22Rv1 (cell line): ENCODE measurements at regions not wholly inside any gene's neighbourhood (a gene's known extent, or its start where the extent isn't known, plus 50 kb on each side); places are given as distances from the start of the nearest gene placed in this dataset.
"Not testable (repeated sequence)": the region's sequence is repeated elsewhere in the genome, so short reads cannot be mapped to it uniquely, and the experiment has no call there.

ENCODE experiments used
- H3K27ac ChIP-seq: fragments of 450-650 bp; 2 replicates; pipeline ENCODE4 v1.5.1; 2017
- CTCF ChIP-seq: fragments of 450-650 bp; IDR thresholded peaks from 2 replicates; pipeline ENCODE4 v1.5.1; 2017; ENCODE audit warnings: mild to moderate bottlenecking
- ZFX ChIP-seq: fragments of 450-650 bp; IDR thresholded peaks from 2 replicates; pipeline ENCODE4 v1.6.1; 2017; ENCODE audit warnings: antibody characterized with exemption, borderline replicate concordance

DNA sequence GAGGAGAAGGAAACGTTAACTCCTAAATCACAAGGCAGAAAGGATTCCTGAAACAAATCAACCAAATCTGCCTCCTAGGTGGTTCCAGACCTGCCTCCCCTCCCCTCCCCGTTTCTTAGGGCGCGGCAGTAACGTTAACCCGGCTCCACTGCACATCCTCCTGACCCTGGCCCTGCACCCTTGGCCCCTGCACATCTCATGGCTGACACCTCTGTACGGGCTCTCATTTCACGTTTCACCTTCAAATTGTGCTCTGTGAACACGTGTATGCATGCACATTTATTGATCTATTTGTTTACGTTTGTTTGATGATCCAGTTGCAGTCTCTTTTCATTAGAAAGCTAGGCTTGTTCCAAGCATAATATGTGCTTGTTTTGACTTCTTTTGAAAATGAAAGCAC is 358.1 kb downstream of the ADGRD1 start:
- no peak for TF ChIP-seq CTCF
- TF ChIP-seq ZFX: no peak

GRCh38 chr12:131312382-131312781 is 358.7 kb downstream of the ADGRD1 start:
- H3K27ac ChIP-seq: not testable (repeated sequence)

More for the DNA sequence above, 358.1 kb downstream of the ADGRD1 start:
- no peak overlapping the region for H3K27ac ChIP-seq

DNA sequence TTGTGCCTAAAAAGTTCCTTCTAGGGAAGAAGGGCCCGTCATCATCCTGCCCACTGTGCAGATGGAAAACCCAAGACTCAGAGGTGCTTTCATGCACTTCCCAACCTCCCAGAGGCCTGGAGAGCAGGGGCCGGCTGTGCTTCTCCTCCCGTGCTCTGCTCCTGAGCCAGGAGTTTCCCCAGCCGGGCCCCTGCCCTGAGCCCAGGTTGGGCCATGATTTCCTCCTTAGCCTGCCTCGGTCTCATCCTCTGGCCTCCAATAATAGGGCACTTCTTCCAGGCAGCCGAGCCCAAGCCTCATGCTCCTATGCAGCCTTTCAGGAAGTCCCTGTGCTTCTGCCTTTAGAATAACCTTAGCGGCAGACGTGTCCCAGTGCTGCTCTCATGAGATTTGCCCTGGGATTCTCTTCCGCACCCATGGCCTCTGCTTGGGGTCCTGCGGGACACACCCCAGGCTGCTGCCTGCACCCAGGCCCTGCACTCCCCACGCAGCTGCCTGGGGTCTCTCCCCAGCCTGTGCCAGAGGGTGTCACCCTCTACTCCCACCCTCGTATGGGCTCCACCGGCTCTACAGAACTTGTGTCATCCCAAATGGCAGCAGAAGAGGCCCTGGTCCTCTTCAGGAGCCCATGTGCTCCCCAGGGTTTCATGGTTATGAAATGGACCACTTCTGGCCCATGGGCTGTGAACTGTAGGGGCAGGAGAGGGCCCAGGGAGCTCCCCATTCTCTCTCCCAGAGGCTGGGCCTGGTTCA is 359.3 kb downstream of the ADGRD1 start:
- TF ChIP-seq CTCF: no peak
- TF ChIP-seq ZFX: no peak
- no peak overlapping the region for H3K27ac ChIP-seq

- no peak for TF ChIP-seq CTCF
- TF ChIP-seq ZFX: no peak
- no peak overlapping the region for H3K27ac ChIP-seq
Measured at GRCh38 chr12:131313635-131314034, 359.9 kb downstream of the ADGRD1 start.

DNA sequence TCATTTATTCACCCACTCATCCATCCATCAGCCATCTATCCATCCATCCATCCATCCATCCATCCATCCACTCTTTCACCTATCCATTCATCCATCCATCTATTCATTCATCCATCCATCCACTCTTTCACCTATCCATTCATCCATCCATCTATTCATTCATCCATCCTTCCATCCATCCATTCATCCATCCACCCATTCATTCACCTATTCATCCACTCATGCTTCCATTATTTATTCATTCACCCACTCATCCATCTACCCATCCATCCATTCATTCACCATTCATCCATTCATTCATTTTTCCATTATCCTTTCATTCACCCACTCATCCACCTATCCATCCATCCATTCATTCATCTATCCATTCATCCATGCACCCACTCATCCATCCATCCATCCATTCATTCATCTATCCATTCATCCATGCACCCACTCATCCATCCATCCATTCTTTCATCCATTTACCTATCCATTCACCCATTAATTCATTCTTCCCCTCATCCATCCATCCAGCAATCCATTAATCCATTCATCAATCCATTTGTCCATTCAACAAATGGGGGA is 360.9 kb downstream of the ADGRD1 start:
- TF ChIP-seq CTCF (no peak), ZFX (no peak)

DNA sequence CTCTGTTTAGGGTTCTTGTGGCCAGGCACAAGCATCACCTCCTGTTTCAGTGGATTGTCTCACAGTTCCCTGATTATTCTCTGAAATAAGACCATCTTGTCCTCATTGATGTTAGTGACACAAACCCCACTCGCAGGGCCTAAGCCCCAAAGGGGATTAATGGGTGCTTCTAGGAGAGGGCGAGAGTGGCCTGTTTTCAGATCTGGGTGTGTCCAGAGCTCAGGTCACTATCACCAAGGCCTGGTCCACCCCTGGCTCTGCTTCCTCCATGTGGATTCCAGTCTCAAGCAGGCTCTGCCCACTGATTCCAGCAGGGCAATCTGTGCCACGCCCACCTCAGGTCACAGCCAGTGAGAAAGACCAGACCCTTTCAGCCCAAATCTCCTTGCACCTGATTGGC is 361.9 kb downstream of the ADGRD1 start:
- H3K27ac ChIP-seq: no peak overlapping the region
- no peak for TF ChIP-seq CTCF
- TF ChIP-seq ZFX: no peak

More for the DNA sequence above, 360.9 kb downstream of the ADGRD1 start:
- no peak overlapping the region for H3K27ac ChIP-seq

- TF ChIP-seq CTCF (no peak), ZFX (no peak)
- H3K27ac ChIP-seq: no peak overlapping the region
Measured at GRCh38 chr12:131316388-131316787, 362.7 kb downstream of the ADGRD1 start.
